IMR-90 (cell line): ENCODE measurements at regions not wholly inside any gene's neighbourhood (a gene's known extent, or its start where the extent isn't known, plus 50 kb on each side); places are given as distances from the start of the nearest gene placed in this dataset.

Source experiments
- ATAC-seq: fragments of 200-7000 bp; cut with Tn5 transposase; 2 replicates; pipeline ENCODE4 v1.9.1; 2020; ENCODE audit warnings: low read depth, mild to moderate bottlenecking, moderate library complexity
- BruUV-seq: library from RNA; stranded (reverse); fragments of 400-500 nt; replicated peaks from 2 replicates; lab custom pipeline; 2021; lab: Mats Ljungman, UMichigan
- CTCF ChIA-PET: fragments of 300-600 bp; formaldehyde crosslinking; extraction: SDS; loops from one replicate; lab custom pipeline; 2021; ENCODE audit warnings: antibody characterized with exemption; lab: Yijun Ruan, JAX
- POLR2A ChIA-PET: fragments of 300-600 bp; sonication (Branson Sonifier 250); formaldehyde crosslinking; loops from one replicate; lab custom pipeline; 2022; ENCODE audit warnings: antibody characterized with exemption; ENCODE audit not compliant: unreplicated experiment; lab: Charles Lee
- DNase-seq: peaks from one replicate; pipeline ENCODE4 v3.0.0; 2013
- H2AFZ ChIP-seq: replicated peaks from 2 replicates; pipeline ENCODE3; 2013; ENCODE audit warnings: low read length, mild to moderate bottlenecking; ENCODE audit not compliant: poor library complexity
- H2AK5ac ChIP-seq: 2 replicates; pipeline ENCODE4 v1.6.1; 2013; ENCODE audit warnings: low read depth, low read length, inconsistent platforms
- H2AK9ac ChIP-seq: replicated peaks from 2 replicates; pipeline ENCODE3; 2013; ENCODE audit warnings: mild to moderate bottlenecking, low read depth, low read length, moderate library complexity; ENCODE audit not compliant: poor library complexity
- H2BK120ac ChIP-seq: 2 replicates; pipeline ENCODE4 v1.6.1; 2013; ENCODE audit warnings: low read depth, low read length, inconsistent platforms
- H2BK15ac ChIP-seq: 3 replicates; pipeline ENCODE4 v1.6.1; 2013; ENCODE audit warnings: low read depth, low read length, inconsistent platforms
- H2BK20ac ChIP-seq: 2 replicates; pipeline ENCODE4 v1.6.1; 2013; ENCODE audit warnings: low read depth, mild to moderate bottlenecking, inconsistent platforms, low read length, moderate library complexity
- H2BK5ac ChIP-seq: 2 replicates; pipeline ENCODE4 v1.6.1; 2013; ENCODE audit warnings: mild to moderate bottlenecking, low read depth, low read length, inconsistent platforms; ENCODE audit not compliant: poor library complexity, severe bottlenecking
- H3K14ac ChIP-seq: replicated peaks from 2 replicates; pipeline ENCODE4 v1.6.1; 2013; ENCODE audit warnings: low read depth, low read length, inconsistent platforms
- H3K18ac ChIP-seq: 2 replicates; pipeline ENCODE4 v1.6.1; 2013; ENCODE audit warnings: low read depth, low read length, control low read depth
- H3K23ac ChIP-seq: 2 replicates; pipeline ENCODE4 v1.6.1; 2013; ENCODE audit warnings: low read depth, low read length, inconsistent platforms
- H3K27ac ChIP-seq: 2 replicates; pipeline ENCODE4 v1.5.1; 2013; ENCODE audit warnings: mild to moderate bottlenecking, control low read depth, low read length; ENCODE audit not compliant: insufficient read depth
- H3K27me3 ChIP-seq: 2 replicates; pipeline ENCODE4 v1.6.1; 2013; ENCODE audit warnings: low read length; ENCODE audit not compliant: control insufficient read depth, insufficient read depth
- H3K36me3 ChIP-seq: 2 replicates; pipeline ENCODE4 v1.6.1; 2013; ENCODE audit warnings: low read length, mixed read lengths; ENCODE audit not compliant: control insufficient read depth, insufficient read depth
- H3K4ac ChIP-seq: 2 replicates; pipeline ENCODE4 v1.6.1; 2013; ENCODE audit warnings: low read depth, low read length, inconsistent platforms
- H3K4me1 ChIP-seq: 2 replicates; pipeline ENCODE4 v1.6.1; 2013; ENCODE audit warnings: low read length, mixed read lengths; ENCODE audit not compliant: control insufficient read depth, insufficient read depth
- H3K4me2 ChIP-seq: 2 replicates; pipeline ENCODE4 v1.6.1; 2013; ENCODE audit warnings: low read depth, mild to moderate bottlenecking, control low read depth, low read length, moderate library complexity
- H3K4me3 ChIP-seq: 2 replicates; pipeline ENCODE4 v1.5.1; 2013; ENCODE audit warnings: low read depth, mild to moderate bottlenecking, control low read depth, low read length, moderate library complexity; ENCODE audit not compliant: insufficient read depth
- H3K56ac ChIP-seq: 2 replicates; pipeline ENCODE4 v1.6.1; 2013; ENCODE audit warnings: low read length, inconsistent platforms; ENCODE audit not compliant: insufficient read depth; ENCODE audit errors: extremely low read depth
- H3K79me1 ChIP-seq, 2 experiments: 2 replicates each; pipeline ENCODE4 v1.6.1; 2013; ENCODE audit warnings: low read length in 2 of 2, inconsistent platforms in 1 of 2, low read depth in 1 of 2
- H3K9ac ChIP-seq: 2 replicates; pipeline ENCODE4 v1.6.1; 2013; ENCODE audit warnings: low read depth, low read length, control low read depth
- H3K9me1 ChIP-seq: 2 replicates; pipeline ENCODE4 v1.6.1; 2013; ENCODE audit warnings: low read length, inconsistent platforms; ENCODE audit not compliant: insufficient read depth
- H3K9me3 ChIP-seq: 2 replicates; pipeline ENCODE4 v1.6.1; 2013; ENCODE audit warnings: low read length; ENCODE audit not compliant: control insufficient read depth, insufficient read depth
- H4K20me1 ChIP-seq: 2 replicates; pipeline ENCODE4 v1.6.1; 2013; ENCODE audit warnings: low read length, inconsistent platforms; ENCODE audit not compliant: insufficient read depth
- H4K5ac ChIP-seq: 2 replicates; pipeline ENCODE4 v1.6.1; 2013; ENCODE audit warnings: mild to moderate bottlenecking, low read depth, low read length, control low read depth
- H4K8ac ChIP-seq, 2 experiments: 2 replicates each; pipeline ENCODE4 v1.6.1; 2013; ENCODE audit warnings: low read depth in 2 of 2, low read length in 2 of 2, control low read depth in 1 of 2, inconsistent platforms in 1 of 2
- H4K91ac ChIP-seq: 2 replicates; pipeline ENCODE4 v1.6.1; 2013; ENCODE audit warnings: low read depth, low read length, inconsistent platforms; ENCODE audit not compliant: insufficient read depth
- BHLHE40 ChIP-seq: fragments of 150-350 bp; IDR thresholded peaks from 2 replicates; pipeline ENCODE4 v1.6.1; 2016; ENCODE audit warnings: mild to moderate bottlenecking, low read depth, low read length
- CHD1 ChIP-seq: IDR thresholded peaks from 2 replicates; pipeline ENCODE4 v1.6.1; 2012; ENCODE audit warnings: low read depth, low read length, improper control_type of control experiment
- CTCF ChIP-seq: conservative IDR thresholded peaks from 2 replicates; pipeline ENCODE4 v1.5.1; 2012; ENCODE audit warnings: mild to moderate bottlenecking, low read depth, low read length, improper control_type of control experiment
- FOS ChIP-seq: fragments of 150-350 bp; IDR thresholded peaks from 2 replicates; pipeline ENCODE4 v1.6.1; 2016; ENCODE audit warnings: low read depth, low read length
- MAFK ChIP-seq: IDR thresholded peaks from 2 replicates; pipeline ENCODE4 v1.6.1; 2012; ENCODE audit warnings: low read depth, low read length, improper control_type of control experiment
- MAZ ChIP-seq: IDR thresholded peaks from 2 replicates; pipeline ENCODE4 v1.6.1; 2012; ENCODE audit warnings: low read depth, mild to moderate bottlenecking, low read length, improper control_type of control experiment, moderate library complexity, borderline replicate concordance
- MXI1 ChIP-seq: IDR thresholded peaks from 2 replicates; pipeline ENCODE4 v1.6.1; 2012; ENCODE audit warnings: low read depth, mild to moderate bottlenecking, low read length, moderate library complexity, borderline replicate concordance
- NFE2L2 ChIP-seq: fragments of 150-350 bp; IDR thresholded peaks from 2 replicates; pipeline ENCODE4 v1.6.1; 2016; ENCODE audit warnings: low read depth, mild to moderate bottlenecking, low read length
- POLR2A ChIP-seq: IDR thresholded peaks from 2 replicates; pipeline ENCODE4 v1.6.1; 2012; ENCODE audit warnings: mild to moderate bottlenecking, low read depth, low read length
- RAD21 ChIP-seq: IDR thresholded peaks from 2 replicates; pipeline ENCODE4 v1.6.1; 2012; ENCODE audit warnings: low read length, improper control_type of control experiment
- RCOR1 ChIP-seq: IDR thresholded peaks from 2 replicates; pipeline ENCODE4 v1.6.1; 2012; ENCODE audit warnings: mild to moderate bottlenecking, low read length, improper control_type of control experiment; ENCODE audit not compliant: insufficient replicate concordance
- RFX5 ChIP-seq: IDR thresholded peaks from 2 replicates; pipeline ENCODE4 v1.8.0; 2012; ENCODE audit warnings: low read depth, mild to moderate bottlenecking, low read length, moderate library complexity
- SMC3 ChIP-seq: fragments of 150-350 bp; IDR thresholded peaks from 2 replicates; pipeline ENCODE4 v1.6.1; 2016; ENCODE audit warnings: low read depth, mild to moderate bottlenecking, antibody characterized with exemption, low read length, moderate library complexity
- USF2 ChIP-seq: fragments of 150-350 bp; IDR thresholded peaks from 2 replicates; pipeline ENCODE4 v1.6.1; 2017; ENCODE audit warnings: mild to moderate bottlenecking, antibody characterized with exemption, low read length, low read depth
- WGBS, 2 experiments: methylation state at CpG; one replicate each; pipeline versions ENCODE4 v1.1.5 to v1.1.7; 2013; ENCODE audit warnings: missing lambda C conversion rate in 2 of 2; ENCODE audit not compliant: insufficient read length in 1 of 2; ENCODE audit errors: extremely low coverage in 2 of 2; 5-methylcytosine and 5-hydroxymethylcytosine counted together
- dilution Hi-C: fragments of 300-500 bp; cut with HindIII; formaldehyde crosslinking; loops from one replicate; pipeline ENCODE4 v1.14.3; 2018; ENCODE audit warnings: low sequenced_read_pairs; ENCODE audit not compliant: unreplicated experiment
- in situ Hi-C: fragments of 300-500 bp; cut with MboI; formaldehyde crosslinking; loops from 3 replicates; pipeline ENCODE4 v1.14.3; 2019; ENCODE audit warnings: low sequenced_read_pairs, inconsistent platforms, mixed read lengths
- intact Hi-C: fragments of 100-400 bp; cut with micrococcal nuclease; formaldehyde crosslinking; loops from 2 replicates; pipeline ENCODE4 v1.10.0; 2022
- TF ChIP-seq, protein P1 (sequence below): fragments of 150-350 bp; IDR thresholded peaks from 2 replicates; pipeline ENCODE4 v1.6.1; 2016; ENCODE audit warnings: low read depth, mild to moderate bottlenecking, low read length, moderate library complexity, borderline replicate concordance

- no CpG with 5 or more reads among the region's 4 CpGs for WGBS, 2 experiments
- peak; percentile 76 for DNase-seq
- ChIA-PET POLR2A (interaction anchor here (0.6 kb wide), 1 partner anchor 468 kb away, joined by 3 read pairs; no protein-coding TSS in a partner anchor), CTCF (interaction anchor here (1.1 kb wide), 1 partner anchor 12 kb away, joined by 3 read pairs; no protein-coding TSS in a partner anchor)
- H2BK15ac ChIP-seq = 0 out of 3 replicates have a peak overlapping the region, but pooled peaks have one; percentile 7
- H4K20me1 ChIP-seq = no peaks in the 10 kb centered on the region
- intact Hi-C loops (no loop called here), dilution Hi-C loops (no loop called here), in situ Hi-C loops (no loop called here)
- H4K91ac ChIP-seq = no peak overlapping the region
- H3K14ac ChIP-seq = no peak overlapping the region
- no peak overlapping the region for H2AK9ac ChIP-seq
- H3K79me1 ChIP-seq = no peaks in the 10 kb centered on the region
- H3K9me1 ChIP-seq = no peaks in the 10 kb centered on the region
- H3K4ac ChIP-seq = no peak overlapping the region
- peak overlapping the region; percentile 82 for H2BK5ac ChIP-seq
- H3K4me1 ChIP-seq = peaks cover 9% of the 10 kb centered on the region
- H3K23ac ChIP-seq = no peak overlapping the region
- H4K8ac ChIP-seq = no peak overlapping the region
- no peak overlapping the region for H2AFZ ChIP-seq
- H3K27ac ChIP-seq = no peak overlapping the region
- no peak overlapping the region for H3K56ac ChIP-seq
- BruUV-seq = no TSS peak
- peak overlapping the region; percentile 2 for H2BK120ac ChIP-seq
- no peaks in the 10 kb centered on the region for H3K36me3 ChIP-seq
- ATAC-seq = peak; percentile 77
- no peak overlapping the region for H2AK5ac ChIP-seq
- no peaks in the 10 kb centered on the region for H3K9me3 ChIP-seq
- no peak overlapping the region for H3K9ac ChIP-seq
- H3K4me2 ChIP-seq = peak overlapping the region; percentile 26; the same call in 1 of the 2 replicates
- H2BK20ac ChIP-seq = peak overlapping the region; percentile 10; the same call in 1 of the 2 replicates
- H3K18ac ChIP-seq = peak overlapping the region; percentile 42; the same call in 1 of the 2 replicates
- H3K4me3 ChIP-seq = no peak overlapping the region
- H3K27me3 ChIP-seq = no peaks in the 10 kb centered on the region
- H4K5ac ChIP-seq = peak overlapping the region; percentile 30; the same call in 1 of the 2 replicates
- no peak for TF ChIP-seq RFX5
- no peak for TF ChIP-seq CHD1
- TF ChIP-seq MAFK = peak; percentile 55; the same call in 1 of the 2 replicates
- no peak for TF ChIP-seq MAZ
- no peak for TF ChIP-seq RAD21
- TF ChIP-seq FOS = peak; percentile 16; the same call in 1 of the 2 replicates
- TF ChIP-seq SMC3 = no peak
- TF ChIP-seq RCOR1 = no peak
- TF ChIP-seq POLR2A = no peak
- TF ChIP-seq NFE2L2 = no peak; the same call in 1 of the 2 replicates
- TF ChIP-seq, protein P1, sequence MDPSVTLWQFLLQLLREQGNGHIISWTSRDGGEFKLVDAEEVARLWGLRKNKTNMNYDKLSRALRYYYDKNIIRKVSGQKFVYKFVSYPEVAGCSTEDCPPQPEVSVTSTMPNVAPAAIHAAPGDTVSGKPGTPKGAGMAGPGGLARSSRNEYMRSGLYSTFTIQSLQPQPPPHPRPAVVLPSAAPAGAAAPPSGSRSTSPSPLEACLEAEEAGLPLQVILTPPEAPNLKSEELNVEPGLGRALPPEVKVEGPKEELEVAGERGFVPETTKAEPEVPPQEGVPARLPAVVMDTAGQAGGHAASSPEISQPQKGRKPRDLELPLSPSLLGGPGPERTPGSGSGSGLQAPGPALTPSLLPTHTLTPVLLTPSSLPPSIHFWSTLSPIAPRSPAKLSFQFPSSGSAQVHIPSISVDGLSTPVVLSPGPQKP = no peak
- TF ChIP-seq BHLHE40 = no peak
- TF ChIP-seq CTCF = no peak
- TF ChIP-seq MXI1 = no peak
- no peak for TF ChIP-seq USF2
Observed at GRCh38 chr2:226137201-226137811, 662.3 kb downstream of the IRS1 start.
